BLaER1 (cell line): ENCODE measurements at regions not wholly inside any gene's neighbourhood (a gene's known extent, or its start where the extent isn't known, plus 50 kb on each side); places are given as distances from the start of the nearest gene placed in this dataset.
A peak's percentile ranks its signal among the peaks of the same experiment; 100 is the strongest.

ENCODE experiments used
- H3K27ac ChIP-seq: shearing (Covaris generic); formaldehyde crosslinking; 2 replicates; pipeline ENCODE4 v1.8.1; 2022
- H3K27me3 ChIP-seq: shearing (Covaris generic); formaldehyde crosslinking; 2 replicates; pipeline ENCODE4 v1.8.1; 2022
- H3K36me3 ChIP-seq: shearing (Covaris generic); formaldehyde crosslinking; 2 replicates; pipeline ENCODE4 v1.8.1; 2022
- H3K4me1 ChIP-seq: shearing (Covaris generic); formaldehyde crosslinking; 2 replicates; pipeline ENCODE4 v1.8.1; 2022
- H3K4me2 ChIP-seq: shearing (Covaris generic); formaldehyde crosslinking; 2 replicates; pipeline ENCODE4 v1.8.1; 2022
- H3K4me3 ChIP-seq: shearing (Covaris generic); formaldehyde crosslinking; 2 replicates; pipeline ENCODE4 v1.8.1; 2022
- H3K9ac ChIP-seq: shearing (Covaris generic); formaldehyde crosslinking; 2 replicates; pipeline ENCODE4 v1.8.1; 2022
- H3K9me3 ChIP-seq: shearing (Covaris generic); formaldehyde crosslinking; 2 replicates; pipeline ENCODE4 v1.8.1; 2022
- H4K20me1 ChIP-seq: shearing (Covaris generic); formaldehyde crosslinking; 2 replicates; pipeline ENCODE4 v1.8.1; 2022
- Cebpa-rat ChIP-seq: shearing (Covaris generic); IDR thresholded peaks from 2 replicates; pipeline ENCODE4 v1.8.1; 2022

DNA sequence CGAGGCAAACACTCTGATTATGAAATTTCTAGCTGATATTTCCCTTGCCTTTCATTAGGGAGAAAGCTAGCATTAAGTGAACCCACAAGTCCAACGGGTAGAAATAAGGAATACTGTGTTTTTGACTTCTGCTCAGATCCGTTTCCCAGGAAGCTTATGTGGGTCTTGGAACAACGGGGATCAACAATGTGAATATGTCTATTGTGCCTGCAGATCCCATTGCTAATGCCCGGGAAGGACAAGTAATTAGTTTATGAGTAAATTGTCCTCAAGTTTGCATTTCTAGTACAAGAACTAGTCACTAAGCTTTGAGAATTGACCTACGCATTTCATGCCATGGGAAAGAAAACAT is 236.4 kb downstream of the UACA start:
- H4K20me1 ChIP-seq: peaks cover 17% of the 10 kb centered on the region; the same call in 1 of the 2 replicates

DNA sequence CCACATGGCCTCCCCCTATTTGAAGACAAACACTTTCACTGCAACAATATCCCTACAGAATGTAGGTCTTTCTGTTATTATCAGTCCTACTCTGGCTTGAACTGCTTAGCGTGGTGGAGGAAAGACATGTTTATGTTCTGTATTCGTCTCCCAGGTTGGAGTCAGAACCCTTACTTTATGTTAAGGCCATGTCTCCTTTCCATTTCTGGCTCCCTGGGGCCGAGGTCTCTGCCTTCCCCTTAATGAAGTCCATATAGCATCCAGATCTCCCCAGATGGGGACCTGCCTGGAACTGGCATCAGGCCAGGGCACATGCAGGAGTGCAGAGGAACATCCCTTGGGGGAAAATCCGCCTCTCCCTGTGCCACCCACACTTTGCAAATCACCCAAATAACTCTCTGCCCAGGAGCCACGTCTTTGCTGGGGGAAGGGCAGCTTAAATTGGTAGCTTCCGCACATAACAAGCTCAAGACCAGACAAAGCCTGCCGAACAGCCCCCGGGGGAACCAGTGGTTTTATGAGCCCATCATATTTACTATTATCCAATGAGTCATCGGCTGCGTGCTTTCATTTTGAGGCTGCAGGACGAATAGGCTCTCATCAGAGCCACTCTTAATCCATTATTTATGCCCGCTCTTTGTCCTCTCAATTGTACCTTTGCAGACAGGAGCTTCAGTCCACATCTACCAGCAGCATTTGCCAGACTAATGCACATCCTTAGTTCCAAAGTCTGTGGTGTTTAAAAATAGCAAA is 237.0 kb downstream of the UACA start:
- Histone ChIP-seq H3K4me1 (peaks cover 91% of the 10 kb centered on the region), H3K36me3 (no peaks in the 10 kb centered on the region), H3K27ac (no peak overlapping the region), H3K4me3 (peak overlapping the region; percentile 15; the same call in 1 of the 2 replicates), H3K4me2 (peak overlapping the region; percentile 91), H3K9me3 (no peaks in the 10 kb centered on the region), H4K20me1 (peaks cover 17% of the 10 kb centered on the region; the same call in 1 of the 2 replicates), H3K27me3 (no peaks in the 10 kb centered on the region), H3K9ac (no peak overlapping the region)
- TF ChIP-seq Cebpa-rat: no peak

More for the DNA sequence above, 236.4 kb downstream of the UACA start:
- H3K9me3 ChIP-seq: no peaks in the 10 kb centered on the region
- no peak for TF ChIP-seq Cebpa-rat
- no peak overlapping the region for H3K27ac ChIP-seq
- H3K4me3 ChIP-seq: peak overlapping the region; percentile 15; the same call in 1 of the 2 replicates
- no peak overlapping the region for H3K9ac ChIP-seq
- peaks cover 87% of the 10 kb centered on the region for H3K4me1 ChIP-seq
- H3K4me2 ChIP-seq: peak overlapping the region; percentile 91
- H3K27me3 ChIP-seq: no peaks in the 10 kb centered on the region
- H3K36me3 ChIP-seq: no peaks in the 10 kb centered on the region

DNA sequence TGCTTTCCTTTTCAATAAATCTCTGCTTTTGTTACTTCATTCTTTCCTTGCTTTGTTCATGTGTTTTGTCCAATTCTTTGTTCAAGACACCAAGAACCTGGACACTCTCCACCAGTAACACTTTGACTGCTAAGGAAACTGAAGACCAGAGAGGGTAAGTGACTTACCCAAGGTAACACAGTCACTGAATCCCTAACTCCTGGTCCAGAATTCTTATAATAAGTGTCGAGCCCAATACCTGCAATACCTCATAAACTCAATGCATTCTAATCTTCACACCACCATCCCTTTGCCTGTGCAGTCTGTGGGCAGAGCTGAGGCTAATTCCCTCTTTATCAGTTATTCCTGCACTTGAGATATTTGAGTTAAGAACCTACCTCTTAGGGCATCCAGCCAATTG is 237.8 kb downstream of the UACA start:
- TF ChIP-seq Cebpa-rat: no peak
- H3K9ac ChIP-seq: no peak overlapping the region
- H3K27ac ChIP-seq: no peak overlapping the region
- peaks cover 17% of the 10 kb centered on the region; the same call in 1 of the 2 replicates for H4K20me1 ChIP-seq
- no peaks in the 10 kb centered on the region for H3K9me3 ChIP-seq
- H3K36me3 ChIP-seq: no peaks in the 10 kb centered on the region
- H3K27me3 ChIP-seq: no peaks in the 10 kb centered on the region
- peaks cover 90% of the 10 kb centered on the region for H3K4me1 ChIP-seq
- peak overlapping the region; percentile 91 for H3K4me2 ChIP-seq
- no peak overlapping the region for H3K4me3 ChIP-seq

DNA sequence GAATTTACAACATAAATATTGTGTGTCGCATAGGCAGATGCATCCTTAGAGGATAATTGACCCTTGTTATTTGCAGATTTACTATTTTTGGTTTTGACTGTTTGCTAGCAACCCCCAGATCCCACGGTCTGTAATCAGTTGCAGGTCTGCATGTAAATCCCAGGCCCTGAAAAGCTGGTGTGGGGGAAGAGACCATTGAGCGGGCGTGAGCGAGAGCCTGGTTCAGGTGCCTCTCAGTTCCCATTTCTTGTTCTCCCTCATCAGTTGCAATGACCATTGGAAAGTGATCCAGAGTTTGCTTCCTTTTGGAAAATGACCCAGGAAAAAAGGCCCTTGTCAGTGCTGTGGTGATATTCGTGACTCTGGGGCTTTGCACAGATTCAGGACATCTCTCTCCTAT is 238.9 kb downstream of the UACA start:
- no peak overlapping the region for H3K9ac ChIP-seq
- H3K9me3 ChIP-seq: no peaks in the 10 kb centered on the region
- peaks cover 79% of the 10 kb centered on the region for H3K4me1 ChIP-seq
- H4K20me1 ChIP-seq: peaks cover 17% of the 10 kb centered on the region; the same call in 1 of the 2 replicates
- TF ChIP-seq Cebpa-rat: no peak
- H3K27ac ChIP-seq: peak overlapping the region; percentile 22; the same call in 1 of the 2 replicates
- no peaks in the 10 kb centered on the region for H3K36me3 ChIP-seq
- peak overlapping the region; percentile 12; the same call in 1 of the 2 replicates for H3K4me3 ChIP-seq
- H3K27me3 ChIP-seq: no peaks in the 10 kb centered on the region
- peak overlapping the region; percentile 91 for H3K4me2 ChIP-seq

DNA sequence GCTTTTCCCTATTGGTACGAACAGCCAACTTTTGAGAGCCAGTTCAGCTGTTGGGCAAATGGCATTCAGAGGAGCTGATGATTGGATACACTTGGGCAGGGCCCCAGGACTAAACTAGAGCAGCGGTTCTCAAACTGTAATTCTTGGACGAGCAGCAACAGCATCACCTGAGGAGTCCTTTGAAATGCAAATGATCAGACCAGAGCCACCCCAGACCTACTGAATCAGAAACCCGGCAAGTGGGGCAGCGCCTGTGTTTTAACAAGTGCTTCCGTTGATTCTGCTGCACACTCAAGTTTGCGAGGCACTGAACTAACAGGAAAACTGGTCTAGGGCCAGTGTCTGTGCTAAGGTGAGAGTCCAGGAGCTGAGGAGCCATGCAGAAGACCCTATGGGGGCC is 239.7 kb downstream of the UACA start:
- Histone ChIP-seq H3K4me2 (peak overlapping the region; percentile 91), H3K4me3 (0 out of 2 replicates have a peak overlapping the region, but pooled peaks have one; percentile 20), H3K27ac (no peak overlapping the region), H3K4me1 (peaks cover 71% of the 10 kb centered on the region), H3K9me3 (no peaks in the 10 kb centered on the region), H3K27me3 (no peaks in the 10 kb centered on the region), H4K20me1 (peaks cover 17% of the 10 kb centered on the region; the same call in 1 of the 2 replicates), H3K36me3 (no peaks in the 10 kb centered on the region), H3K9ac (no peak overlapping the region)
- no peak for TF ChIP-seq Cebpa-rat

DNA sequence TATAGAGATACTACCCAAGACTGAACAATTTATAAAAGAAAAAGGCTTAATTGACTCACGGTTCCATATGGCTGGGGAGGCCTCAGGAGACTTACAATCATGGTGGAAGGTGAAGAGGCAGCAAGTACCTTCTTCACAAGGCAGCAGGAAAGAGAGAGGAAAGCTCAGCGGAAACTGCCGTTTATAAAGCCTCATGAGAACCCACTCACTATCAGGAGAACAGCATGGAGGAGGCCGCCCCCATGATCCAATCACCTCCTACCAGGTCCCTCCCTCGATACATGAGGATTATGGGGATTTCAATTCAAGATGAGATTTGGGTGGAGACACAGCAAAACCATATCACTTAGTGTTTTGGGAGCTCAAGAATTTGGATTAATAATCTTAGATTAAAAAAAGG is 240.2 kb downstream of the UACA start:
- no peak for TF ChIP-seq Cebpa-rat
- H3K27ac ChIP-seq: no peak overlapping the region
- peaks cover 66% of the 10 kb centered on the region for H3K4me1 ChIP-seq
- no peaks in the 10 kb centered on the region for H3K36me3 ChIP-seq
- H4K20me1 ChIP-seq: peaks cover 17% of the 10 kb centered on the region; the same call in 1 of the 2 replicates
- no peak overlapping the region for H3K9ac ChIP-seq
- no peaks in the 10 kb centered on the region for H3K9me3 ChIP-seq
- no peak overlapping the region for H3K4me3 ChIP-seq
- no peaks in the 10 kb centered on the region for H3K27me3 ChIP-seq
- H3K4me2 ChIP-seq: peak overlapping the region; percentile 91

DNA sequence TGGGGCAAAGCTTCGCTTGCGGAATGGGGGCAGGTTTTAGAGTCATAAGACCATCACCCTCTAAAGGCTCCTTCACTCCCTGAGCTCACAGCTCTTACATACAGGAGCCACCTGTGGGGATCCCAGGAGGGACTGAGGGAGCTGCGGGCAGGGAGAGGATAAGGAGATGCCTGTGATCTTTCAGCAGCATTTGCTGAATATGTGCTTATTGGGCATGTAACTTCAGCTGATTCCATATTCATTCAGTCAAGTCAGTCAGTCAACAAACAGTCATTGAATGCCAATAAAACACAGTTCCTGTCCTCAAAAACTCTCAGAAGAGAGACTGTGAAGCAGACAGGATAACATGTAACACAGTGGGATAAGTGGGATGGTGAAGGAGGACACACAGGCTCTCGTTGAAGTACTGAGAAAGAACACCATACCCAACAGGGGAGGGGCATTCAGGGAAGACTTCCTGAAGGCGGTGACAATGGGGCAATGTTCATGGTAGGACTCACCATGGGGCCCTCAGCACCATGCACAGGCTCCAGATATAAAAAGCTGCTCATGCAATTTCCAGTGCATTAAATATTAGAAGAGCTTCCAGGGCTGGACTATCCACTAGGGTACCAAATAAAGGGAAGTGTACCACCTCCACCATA is 240.9 kb downstream of the UACA start:
- no peak overlapping the region for H3K9ac ChIP-seq
- no peaks in the 10 kb centered on the region for H3K36me3 ChIP-seq
- no peaks in the 10 kb centered on the region for H3K27me3 ChIP-seq
- no peaks in the 10 kb centered on the region for H3K9me3 ChIP-seq
- H3K4me3 ChIP-seq: no peak overlapping the region
- TF ChIP-seq Cebpa-rat: no peak
- H3K4me1 ChIP-seq: peaks cover 59% of the 10 kb centered on the region
- peaks cover 17% of the 10 kb centered on the region; the same call in 1 of the 2 replicates for H4K20me1 ChIP-seq
- no peak overlapping the region for H3K27ac ChIP-seq
- H3K4me2 ChIP-seq: peak overlapping the region; percentile 91

DNA sequence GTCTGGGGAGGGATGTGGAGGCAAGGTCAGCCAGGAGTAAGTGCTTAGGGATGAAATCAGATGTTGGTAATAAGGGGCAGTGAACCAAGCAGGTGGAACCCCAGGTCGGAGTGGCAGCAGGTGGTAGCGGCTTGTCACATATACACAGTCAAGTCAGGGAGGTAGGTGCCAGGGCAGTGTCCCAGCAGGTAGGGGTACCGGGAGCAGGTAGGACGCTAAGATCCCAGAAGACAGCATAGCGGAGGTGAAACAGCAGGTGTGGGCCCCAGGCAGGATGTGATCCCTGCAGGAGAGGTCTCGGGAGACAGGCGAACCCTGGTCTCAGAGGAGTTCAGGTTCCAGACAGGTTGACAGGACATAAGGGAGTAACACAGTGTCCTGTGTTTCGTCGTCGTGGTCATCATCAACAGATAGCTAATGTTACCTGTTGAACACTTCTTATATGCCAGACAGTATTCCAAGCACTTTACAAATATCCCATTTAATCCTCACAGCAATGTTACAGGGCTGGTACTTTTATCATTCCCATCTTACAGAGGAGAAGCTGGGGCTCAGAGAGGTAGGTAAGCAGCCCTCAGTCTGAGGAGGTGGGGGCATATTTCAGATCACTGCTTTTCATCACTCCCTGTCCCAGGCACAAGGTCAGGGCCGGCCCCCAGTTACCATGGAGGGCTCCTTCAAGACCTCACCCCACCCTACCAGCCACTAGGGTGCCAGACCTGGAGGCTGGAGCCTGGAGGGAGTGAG is 241.6 kb downstream of the UACA start:
- TF ChIP-seq Cebpa-rat: no peak
- Histone ChIP-seq H3K9ac (no peak overlapping the region), H3K9me3 (no peaks in the 10 kb centered on the region), H3K4me2 (peak overlapping the region; percentile 91), H3K4me3 (no peak overlapping the region), H3K36me3 (no peaks in the 10 kb centered on the region), H3K4me1 (peaks cover 52% of the 10 kb centered on the region), H4K20me1 (peaks cover 17% of the 10 kb centered on the region; the same call in 1 of the 2 replicates), H3K27me3 (no peaks in the 10 kb centered on the region), H3K27ac (no peak overlapping the region)

DNA sequence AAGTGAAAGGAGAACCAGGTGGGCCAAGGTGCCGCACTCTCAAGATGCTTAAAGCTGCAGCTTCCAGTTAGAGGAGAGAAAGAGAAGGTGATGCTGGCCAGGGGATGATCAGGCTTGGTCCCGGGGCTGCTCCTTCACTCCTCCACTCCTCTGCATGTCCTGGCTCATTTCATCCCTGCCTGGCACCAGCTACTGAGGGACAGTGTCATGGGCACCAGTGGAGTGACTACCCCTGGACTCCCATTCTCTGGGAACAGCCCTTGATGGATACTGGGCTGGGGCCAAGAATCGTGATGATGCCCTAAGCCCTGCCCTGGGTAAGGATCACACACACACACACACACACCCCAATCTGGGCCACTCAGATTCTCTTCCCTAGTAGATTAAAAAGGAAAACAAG is 243.7 kb downstream of the UACA start:
- Histone ChIP-seq H3K9me3 (no peaks in the 10 kb centered on the region), H3K4me3 (no peak overlapping the region), H3K27me3 (peaks cover 2% of the 10 kb centered on the region; the same call in 1 of the 2 replicates), H4K20me1 (peaks cover 12% of the 10 kb centered on the region; the same call in 1 of the 2 replicates), H3K36me3 (no peaks in the 10 kb centered on the region), H3K9ac (no peak overlapping the region), H3K27ac (no peak overlapping the region), H3K4me2 (no peak overlapping the region), H3K4me1 (peaks cover 31% of the 10 kb centered on the region)
- no peak for TF ChIP-seq Cebpa-rat
